DMS114 treated with DMSO at 0.1 percent for 48 hours (cell line): ENCODE measurements at regions not wholly inside any gene's neighbourhood (a gene's known extent, or its start where the extent isn't known, plus 50 kb on each side); places are given as distances from the start of the nearest gene placed in this dataset.
"Not testable (repeated sequence)": the region's sequence is repeated elsewhere in the genome, so short reads cannot be mapped to it uniquely, and the experiment has no call there.

Source experiments
- DNase-seq: peaks from one replicate; lab custom pipeline; 2025; ENCODE audit not compliant: unreplicated experiment; lab: John Stamatoyannopoulos, UW

DNA sequence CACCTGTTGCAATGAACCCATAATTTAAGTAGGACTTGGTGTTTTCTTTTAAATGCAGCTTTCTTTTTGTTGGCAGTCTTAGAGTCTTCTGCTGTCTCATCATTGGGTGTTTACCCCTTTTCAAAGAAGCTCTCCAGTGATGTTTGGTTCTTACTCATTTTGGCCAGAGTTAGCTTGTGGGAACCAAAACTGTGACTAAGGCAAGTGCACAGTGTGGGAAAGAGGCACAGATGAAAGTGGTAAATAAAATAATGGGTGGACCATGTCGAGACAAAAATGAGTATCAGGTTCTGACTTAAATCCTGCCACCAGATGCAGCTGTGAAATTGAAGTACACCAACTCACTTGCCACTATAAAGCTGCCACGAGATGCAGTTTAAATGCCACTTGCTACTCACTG, 615.4 kb upstream of the MIS18BP1 start:
- DNase-seq = no peak

- DNase-seq = no peak
These were observed 614.3 kb upstream of the MIS18BP1 start for GRCh38 chr14:45867046-45867894.

GRCh38 chr14:45838597-45838996, 585.6 kb upstream of the MIS18BP1 start:
- peak; percentile 12 for DNase-seq

GRCh38 chr14:45819107-45819506, 566.1 kb upstream of the MIS18BP1 start:
- no peak for DNase-seq

DNA sequence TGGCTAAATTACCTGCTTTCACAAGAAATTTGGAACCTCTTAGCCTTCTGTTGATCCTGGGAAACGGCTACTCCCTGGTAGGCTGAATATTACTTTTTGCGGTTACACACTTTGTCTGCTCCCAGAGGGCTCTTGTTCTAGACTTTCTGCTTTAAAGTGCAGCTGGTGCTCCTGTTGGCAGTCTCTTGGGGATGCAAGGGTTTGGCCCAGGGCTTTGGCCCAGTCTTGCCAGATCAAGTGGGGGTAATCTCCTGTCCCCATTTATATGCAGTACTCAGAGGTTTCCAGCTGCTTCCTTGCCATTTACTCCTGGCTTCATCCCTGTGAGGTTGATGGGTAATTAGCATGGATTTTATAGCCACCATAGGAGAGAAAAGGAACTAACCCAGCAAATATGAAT, 558.2 kb upstream of the MIS18BP1 start:
- DNase-seq = no peak

DNA sequence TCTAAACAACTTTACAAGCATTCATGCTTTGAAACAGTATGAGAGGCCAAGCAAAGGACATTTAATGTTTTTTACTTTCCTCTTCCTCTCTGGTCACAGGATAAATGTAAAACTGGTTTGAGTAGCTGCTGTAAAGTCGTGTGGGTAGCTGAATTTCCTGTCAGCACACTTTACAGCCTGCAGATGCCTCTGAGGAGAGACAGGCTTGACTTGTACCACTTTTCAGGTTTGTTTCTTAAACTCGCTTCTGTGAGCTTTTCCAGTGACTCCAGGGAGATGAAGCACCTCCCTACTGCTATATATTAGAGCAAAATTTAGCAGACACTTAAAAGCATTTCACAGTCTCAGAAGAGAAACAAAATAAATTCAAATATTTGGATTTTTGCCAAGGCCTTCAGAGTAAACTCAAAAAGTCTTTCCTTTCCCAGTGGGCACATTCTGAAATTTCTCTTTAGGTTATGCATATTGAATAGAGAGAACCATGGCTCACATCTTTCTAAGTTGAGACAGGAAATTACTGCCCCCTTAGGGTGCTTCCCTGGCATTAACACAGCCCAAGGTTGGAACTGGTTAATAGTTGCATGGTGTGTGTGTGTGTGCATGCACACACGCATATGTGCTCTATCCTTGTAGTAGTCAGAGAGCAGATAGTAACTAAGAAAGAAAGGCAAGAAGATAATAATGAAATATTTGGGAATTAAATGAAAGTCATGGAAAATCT, 557.3 kb upstream of the MIS18BP1 start:
- DNase-seq = no peak

DNA sequence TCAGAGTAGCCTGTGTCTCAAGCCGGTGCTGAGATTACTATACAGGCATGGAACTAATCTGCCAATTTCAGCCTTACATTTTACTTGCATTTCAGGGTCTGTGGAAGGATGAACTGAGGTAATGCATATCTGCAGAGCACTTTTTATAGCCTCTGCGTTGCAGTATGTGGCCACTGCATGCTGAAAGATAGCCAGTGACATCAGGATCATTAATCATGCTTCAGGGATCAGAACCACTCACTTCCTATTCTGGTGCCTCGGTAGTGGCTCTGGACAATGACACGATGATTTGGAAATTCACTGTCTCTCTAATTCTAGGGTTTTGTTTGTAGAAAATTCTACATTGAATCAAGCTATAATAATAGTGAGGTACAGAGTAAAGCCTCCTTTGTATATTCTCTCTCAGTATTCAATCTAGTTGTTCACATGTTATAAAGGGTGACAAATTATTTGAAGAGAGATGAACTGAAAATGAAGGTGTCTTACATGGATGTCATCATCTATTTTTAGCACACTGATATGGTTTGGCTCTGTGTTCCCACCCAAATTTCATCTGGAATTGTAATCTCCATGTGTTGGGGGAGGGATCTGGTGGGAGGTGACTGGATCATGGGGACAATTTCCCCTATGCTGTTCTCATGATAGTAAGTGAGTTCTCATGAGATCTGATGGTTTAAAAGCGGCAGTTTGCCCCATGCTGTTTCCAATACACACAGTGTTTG, 554.3 kb upstream of the MIS18BP1 start:
- DNase-seq = no peak

DNA sequence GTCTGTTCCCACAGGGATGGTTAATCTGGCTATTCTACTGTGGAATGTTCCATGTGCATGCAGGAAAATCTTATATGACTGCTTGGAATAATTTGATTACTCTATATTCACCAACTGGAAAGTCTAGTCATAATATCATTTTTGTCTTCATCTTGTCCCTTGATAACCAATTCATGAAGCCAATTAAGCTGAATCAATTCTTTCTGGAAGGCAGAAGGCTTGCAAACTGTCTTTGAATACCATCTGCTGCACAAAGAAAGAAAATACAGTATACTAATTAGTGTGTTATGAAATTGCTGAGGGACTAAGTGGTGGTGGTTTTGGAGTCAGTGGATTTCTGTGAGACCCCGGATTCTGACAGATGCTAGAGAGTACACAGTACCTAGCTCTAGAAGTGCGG, 546.5 kb upstream of the MIS18BP1 start:
- DNase-seq = no peak

DNA sequence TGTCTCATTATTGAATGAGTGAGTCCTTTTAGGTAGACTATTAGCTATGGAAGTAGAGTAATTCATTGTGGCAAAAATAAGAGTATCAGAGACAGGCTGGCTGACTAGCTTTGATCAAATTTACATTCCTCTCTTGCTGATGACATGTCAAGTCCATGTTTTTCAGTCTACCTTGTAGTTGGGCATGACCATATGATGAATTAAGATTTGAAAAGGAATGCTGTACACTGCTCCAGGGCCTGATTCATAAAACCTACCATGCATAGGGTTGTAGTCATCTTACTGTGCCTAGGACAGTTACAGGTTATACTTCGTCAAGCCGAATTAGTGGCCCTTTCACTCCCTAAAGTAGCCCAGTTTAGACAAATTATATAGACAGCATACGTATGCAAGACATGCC, 545.7 kb upstream of the MIS18BP1 start:
- DNase-seq = no peak

DNA sequence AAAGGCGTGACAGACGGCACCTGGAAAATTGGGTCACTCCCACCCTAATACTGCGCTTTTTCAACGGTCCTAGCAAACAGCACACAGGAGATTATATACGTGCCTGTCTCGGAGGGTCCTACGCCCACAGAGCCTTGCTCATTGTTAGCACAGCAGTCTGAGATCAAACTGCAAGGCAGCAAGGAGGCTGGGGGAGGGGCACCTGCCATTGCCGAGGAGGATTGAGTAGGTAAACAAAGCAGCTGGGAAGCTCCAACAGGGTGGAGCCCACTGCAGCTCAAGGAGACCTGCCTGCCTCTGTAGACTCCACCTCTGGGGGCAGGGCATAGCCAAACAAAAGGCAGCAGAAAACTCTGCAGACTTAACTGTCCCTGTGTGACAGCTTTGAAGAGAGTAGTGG, 543.0 kb upstream of the MIS18BP1 start:
- DNase-seq = not testable (repeated sequence)

DNA sequence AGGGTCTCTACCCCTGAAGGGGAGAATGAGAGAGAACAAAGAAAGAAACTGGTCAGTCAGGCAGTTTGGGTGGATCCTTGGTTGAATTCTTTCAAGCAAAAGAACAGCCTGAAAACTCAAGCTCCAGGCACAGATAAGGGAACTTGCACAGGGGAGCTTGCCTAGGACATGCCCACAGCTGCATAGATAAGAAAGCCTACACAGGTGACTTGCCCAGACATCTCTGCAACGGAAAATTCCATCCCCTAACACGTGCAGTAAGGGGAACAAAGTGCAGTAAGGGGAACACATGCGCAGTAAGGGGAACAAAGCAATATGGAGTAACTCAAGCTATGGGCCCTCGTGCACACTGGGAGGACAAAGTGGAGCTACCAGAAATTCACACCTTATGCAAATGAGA, 540.1 kb upstream of the MIS18BP1 start:
- no peak for DNase-seq

GRCh38 chr14:45790293-45790692, 537.3 kb upstream of the MIS18BP1 start:
- DNase-seq = no peak

- DNase-seq = no peak
These were observed 534.2 kb upstream of the MIS18BP1 start for GRCh38 chr14:45787167-45787566.

GRCh38 chr14:45786266-45786665, 533.3 kb upstream of the MIS18BP1 start:
- no peak for DNase-seq

DNA sequence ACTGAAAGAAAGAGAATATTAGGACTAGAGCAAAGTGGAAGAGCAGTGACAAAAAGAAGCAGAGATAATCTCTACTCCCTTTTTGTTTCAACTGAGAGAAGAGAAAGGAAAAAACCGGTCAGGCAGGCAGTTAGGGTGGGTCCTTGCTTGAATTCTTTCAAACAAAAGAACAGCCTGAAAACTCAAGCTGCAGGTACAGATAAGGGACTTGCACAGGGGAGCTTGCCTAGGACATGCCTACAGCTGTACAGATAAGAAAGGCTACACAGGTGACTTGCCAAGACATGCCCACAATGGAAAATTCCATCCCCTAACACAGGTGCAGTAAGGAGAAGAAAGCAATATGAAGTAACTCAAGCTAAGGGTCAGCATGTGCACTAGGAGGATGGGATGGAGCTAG, 532.2 kb upstream of the MIS18BP1 start:
- no peak for DNase-seq

GRCh38 chr14:45766247-45766646, 513.2 kb upstream of the MIS18BP1 start:
- no peak for DNase-seq

DNA sequence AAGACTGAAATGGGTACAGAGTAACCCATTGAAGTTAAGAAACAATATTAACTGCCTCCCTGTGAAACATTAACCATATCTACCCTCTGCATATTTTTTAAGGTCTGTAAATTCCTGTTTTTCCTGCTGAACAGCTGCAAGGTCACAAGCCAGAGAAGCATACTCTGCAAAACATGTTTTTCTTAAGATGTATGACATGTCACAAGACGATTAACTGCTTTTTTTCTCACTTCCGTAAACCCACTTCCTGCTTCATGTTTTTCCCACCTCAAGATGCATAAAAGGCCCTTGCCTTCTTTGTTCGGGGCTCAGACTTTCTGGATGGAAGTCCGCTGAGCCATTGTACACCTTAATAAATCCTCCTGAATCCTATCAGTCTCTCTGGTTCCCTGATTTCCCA, 504.7 kb upstream of the MIS18BP1 start:
- no peak for DNase-seq

DNA sequence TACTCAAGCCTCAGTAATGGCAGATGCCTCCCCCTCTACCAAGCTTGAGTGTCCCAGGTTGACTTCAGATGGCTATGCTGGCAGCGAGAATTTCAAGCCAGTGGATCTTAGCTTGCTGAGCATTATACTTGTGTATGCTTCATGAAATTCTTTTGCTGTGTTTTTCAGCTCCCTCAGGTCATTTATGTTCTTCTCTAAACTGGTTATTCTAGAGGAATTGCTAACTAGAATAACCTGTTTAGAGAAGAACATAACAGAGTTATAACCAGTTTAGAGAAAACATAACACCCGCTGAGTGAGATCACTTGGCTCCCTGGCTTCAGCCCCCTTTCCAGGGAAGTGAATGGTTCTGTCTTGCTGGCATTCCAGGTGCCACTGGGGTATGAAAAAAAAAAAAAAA, 503.4 kb upstream of the MIS18BP1 start:
- not testable (repeated sequence) for DNase-seq

DNA sequence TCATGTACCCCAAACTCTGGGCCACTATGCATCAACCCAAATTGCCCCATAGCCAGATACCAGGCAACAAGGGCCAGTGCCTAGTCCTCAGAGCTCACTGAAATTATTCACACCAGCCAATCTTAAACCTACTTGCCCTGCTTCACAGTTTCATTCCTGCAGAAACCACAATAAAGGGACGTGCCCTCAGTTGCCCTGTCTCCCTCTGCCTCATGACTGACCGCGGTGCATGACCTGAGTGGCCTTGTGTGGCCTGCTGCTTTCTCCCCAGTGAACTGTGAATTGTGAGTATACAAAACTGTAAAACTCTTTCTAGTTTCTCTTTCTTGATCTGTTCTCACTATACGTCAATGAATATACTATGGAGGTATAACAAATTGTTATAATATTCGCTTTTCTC, 490.9 kb upstream of the MIS18BP1 start:
- no peak for DNase-seq

- no peak for DNase-seq
These were observed 489.2 kb upstream of the MIS18BP1 start for GRCh38 chr14:45742187-45742586.

DNA sequence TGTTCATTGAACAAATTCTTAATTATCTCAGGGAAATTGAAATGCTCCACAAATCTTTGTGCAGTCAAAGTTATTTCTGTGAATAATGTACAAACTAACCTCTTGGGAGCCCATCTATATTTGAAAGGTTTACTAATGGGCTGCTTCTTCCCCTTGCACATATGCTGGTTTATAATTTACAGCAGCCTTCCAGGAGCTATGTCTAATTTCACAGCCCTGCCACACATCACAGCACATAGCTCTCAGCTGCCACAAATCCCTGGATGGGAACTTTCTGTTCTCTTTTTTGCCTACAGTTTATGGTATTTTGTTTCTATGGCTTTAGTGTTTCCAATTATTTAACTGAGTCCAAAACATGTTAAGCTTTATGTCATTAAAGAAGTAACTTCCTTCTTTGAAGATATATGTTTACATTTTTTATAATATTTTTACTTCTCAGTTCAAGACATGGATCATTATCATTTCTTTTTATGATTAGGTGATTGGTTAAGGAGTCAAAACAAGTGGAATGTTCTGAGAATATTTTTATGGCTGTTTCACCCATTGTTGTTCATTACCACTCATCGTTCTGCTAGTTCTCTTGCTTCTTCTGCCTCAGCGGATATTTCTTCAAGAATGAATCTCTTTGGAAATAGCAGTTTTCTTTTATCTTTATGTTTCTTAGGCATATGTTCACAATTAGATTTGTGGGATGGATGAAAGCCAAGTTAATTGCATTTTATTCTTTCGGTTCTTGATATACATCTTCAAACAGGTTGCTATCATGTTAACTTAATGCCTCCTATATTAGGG, 475.6 kb upstream of the MIS18BP1 start:
- DNase-seq = no peak
